Ovary (tissue), 3 donors: ENCODE measurements at regions not wholly inside any gene's neighbourhood (a gene's known extent, or its start where the extent isn't known, plus 50 kb on each side); places are given as distances from the start of the nearest gene placed in this dataset.

Experiments used
- CTCF ChIP-seq, 3 donors: fragments of 450-650 bp in 2 of 3; fragments of 200-600 bp in 1 of 3; IDR thresholded peaks; one replicate each; pipeline versions ENCODE4 v1.5.1 to v1.8.0; 2016 to 2022; ENCODE audit warnings: antibody characterized with exemption in 3 of 3, mild to moderate bottlenecking in 1 of 3
- EP300 ChIP-seq: sonication (generic); formaldehyde crosslinking; IDR thresholded peaks from one replicate; pipeline ENCODE4 v1.6.1; 2017; ENCODE audit warnings: antibody characterized with exemption
- POLR2A ChIP-seq: fragments of 450-650 bp; IDR thresholded peaks from one replicate; pipeline ENCODE4 v1.6.1; 2017; ENCODE audit warnings: antibody characterized with exemption, mild to moderate bottlenecking, moderate library complexity
- donor health status: DM: no; HTN: no; CAD: no.

GRCh38 chr21:35373998-35374397 is 324.9 kb upstream of the RUNX1 start:
- no peak for TF ChIP-seq POLR2A
- no peak for TF ChIP-seq CTCF (IDR thresholded peaks at IDR 0.05)
- TF ChIP-seq EP300 = no peak
